GM19452 (cell line): ENCODE measurements at regions not wholly inside any gene's neighbourhood (a gene's known extent, or its start where the extent isn't known, plus 50 kb on each side); places are given as distances from the start of the nearest gene placed in this dataset.
"Not testable (repeated sequence)": the region's sequence is repeated elsewhere in the genome, so short reads cannot be mapped to it uniquely, and the experiment has no call there.

Source experiments
- ATAC-seq: cut with Tn5 transposase; IDR thresholded peaks from one replicate; pipeline ENCODE4 v1.9.1; 2021; ENCODE audit not compliant: unreplicated experiment

DNA sequence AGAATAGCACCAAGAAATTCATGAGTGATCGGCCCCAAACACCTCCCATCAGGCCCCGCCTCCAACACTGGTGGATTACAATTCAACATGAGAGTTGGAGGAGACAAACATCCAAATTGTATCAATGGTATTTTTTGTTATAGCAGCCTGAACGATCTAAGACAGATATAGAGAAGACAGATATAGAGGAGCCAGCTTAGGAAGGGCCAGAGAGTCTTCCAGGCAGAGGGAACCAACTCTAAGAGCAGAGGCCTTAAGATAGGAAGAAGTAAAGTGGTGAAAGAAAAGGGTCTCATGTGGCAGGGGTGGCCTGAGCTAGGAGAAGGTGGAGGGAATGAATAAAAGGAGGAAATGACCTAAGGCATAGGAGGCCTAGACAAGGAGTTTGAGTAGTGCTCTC is 158.8 kb upstream of the TBL1XR1 start:
- ATAC-seq, result no peak

DNA sequence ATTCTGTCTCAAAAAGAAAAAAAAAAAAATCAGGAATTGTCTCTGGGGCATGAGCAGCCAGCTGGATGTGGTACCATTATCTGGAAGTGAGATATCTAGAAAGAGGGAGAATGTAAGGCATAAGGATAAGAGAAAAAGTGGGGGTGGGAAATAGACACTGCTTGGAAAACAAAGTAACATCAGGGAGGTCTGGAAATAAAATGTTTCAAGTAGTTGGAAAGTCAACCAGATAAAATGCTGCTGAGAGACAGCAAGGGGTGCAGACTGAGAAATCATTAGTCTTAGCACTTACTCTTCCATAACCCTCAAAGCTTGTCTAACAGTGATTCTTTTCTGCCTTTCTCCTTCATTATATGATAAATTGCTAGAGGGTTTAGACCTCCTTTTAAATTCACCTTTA is 159.7 kb upstream of the TBL1XR1 start:
- no peak for ATAC-seq

DNA sequence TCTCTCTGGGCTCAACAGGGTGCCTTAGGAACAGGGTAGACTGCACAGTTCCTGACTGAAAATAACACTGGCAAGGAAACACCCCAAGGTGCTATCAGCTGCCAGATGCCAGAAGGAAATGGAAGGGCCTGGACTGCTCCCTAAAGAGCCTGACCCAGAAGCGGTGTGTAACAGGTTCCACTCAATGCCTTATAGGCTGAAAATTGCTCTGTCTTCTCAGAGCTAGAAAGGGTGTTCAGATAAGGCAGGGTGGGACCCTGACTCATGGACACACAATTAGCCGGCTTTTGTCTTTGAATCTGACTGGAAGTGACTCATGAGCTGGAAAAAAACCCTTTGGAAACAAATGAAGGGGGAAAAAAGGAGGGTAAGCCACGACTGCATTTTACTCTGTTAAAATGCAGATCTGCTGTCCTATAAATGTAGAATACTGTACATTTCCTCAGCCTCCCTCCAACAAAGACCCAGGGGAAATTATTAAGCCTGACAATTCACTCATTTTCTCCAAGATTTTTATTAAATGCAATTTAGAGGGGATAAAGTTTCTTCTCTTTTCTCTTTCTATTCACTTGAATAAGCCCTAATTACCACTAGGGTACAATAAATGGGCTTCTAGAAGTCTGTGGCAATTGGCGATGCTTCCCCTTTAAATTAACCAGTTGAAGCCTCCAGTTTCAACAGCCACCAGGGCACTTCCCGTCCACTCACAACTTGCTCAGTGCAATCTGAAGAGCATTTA is 160.2 kb upstream of the TBL1XR1 start:
- no peak for ATAC-seq

DNA sequence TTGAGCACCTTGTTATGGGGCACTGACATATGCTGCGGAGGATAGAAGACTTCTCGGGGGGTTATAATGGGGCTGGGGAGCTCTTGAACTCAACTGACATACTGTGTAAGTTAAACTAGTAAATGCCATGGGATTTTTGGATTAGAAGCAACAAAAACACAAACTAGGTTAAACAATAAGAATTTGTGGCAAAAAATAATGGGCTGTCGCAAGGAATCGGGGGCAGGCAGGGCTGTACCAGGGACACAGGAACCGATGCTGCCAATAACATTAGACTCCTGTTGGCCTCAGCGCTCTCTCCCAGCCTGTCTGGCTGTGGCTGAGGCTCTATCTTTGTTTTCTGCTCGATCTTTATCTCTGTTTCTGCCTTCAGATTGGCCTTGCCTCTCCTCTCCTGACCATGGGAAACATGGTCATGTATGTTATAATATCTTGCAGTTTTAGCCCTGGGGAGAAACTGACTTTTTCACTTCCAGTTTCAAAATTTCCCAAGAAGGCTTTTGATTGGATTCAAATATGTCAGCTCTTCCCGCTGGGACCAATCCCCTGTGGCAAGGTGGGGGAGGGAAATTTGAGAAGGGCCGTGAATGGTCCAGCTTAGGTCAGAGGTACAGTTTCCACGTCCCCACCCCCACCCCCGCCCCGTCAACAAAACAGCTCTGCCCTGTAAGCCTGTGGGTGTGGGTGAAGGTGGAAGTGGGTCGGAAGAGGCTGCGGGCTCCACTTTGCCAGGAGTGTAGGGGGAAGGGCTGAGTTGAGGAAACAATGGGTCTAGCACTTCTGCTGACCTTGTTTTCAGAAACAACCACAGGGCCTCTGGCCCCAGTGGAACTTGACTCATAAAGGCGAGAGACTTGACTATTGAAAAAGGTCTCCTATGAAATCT is 161.1 kb upstream of the TBL1XR1 start:
- peak; percentile 49 for ATAC-seq

DNA sequence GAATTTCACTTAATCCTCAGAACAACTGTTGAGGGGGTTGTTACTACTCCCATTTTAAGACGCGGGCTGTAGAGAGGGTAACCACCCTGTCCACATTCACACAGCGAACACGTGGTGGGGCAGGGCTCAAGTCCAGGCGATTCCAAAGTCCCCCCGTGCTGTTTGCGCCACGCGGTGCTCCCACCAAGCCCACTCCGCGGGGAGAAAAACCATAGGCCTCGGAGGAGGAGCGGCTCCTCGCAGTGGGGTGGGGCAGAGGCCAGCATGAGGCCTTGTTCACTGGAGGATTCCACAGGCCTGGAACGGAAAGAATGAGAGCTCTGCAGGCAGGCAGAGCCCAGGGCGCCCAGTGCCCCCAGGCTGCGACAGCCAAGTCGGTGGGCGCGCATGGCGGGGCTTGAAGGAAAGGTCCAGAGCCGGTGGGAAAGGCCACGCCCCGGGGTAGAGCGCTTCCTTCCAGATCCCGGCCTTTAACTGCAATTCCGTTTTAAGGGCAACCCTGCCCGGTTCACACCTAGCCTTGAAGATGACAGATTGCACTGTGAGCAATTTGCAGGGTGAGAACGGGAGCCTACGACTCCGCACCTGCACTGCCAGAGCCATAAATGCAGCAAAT is 161.8 kb upstream of the TBL1XR1 start:
- peak; percentile 6 for ATAC-seq

DNA sequence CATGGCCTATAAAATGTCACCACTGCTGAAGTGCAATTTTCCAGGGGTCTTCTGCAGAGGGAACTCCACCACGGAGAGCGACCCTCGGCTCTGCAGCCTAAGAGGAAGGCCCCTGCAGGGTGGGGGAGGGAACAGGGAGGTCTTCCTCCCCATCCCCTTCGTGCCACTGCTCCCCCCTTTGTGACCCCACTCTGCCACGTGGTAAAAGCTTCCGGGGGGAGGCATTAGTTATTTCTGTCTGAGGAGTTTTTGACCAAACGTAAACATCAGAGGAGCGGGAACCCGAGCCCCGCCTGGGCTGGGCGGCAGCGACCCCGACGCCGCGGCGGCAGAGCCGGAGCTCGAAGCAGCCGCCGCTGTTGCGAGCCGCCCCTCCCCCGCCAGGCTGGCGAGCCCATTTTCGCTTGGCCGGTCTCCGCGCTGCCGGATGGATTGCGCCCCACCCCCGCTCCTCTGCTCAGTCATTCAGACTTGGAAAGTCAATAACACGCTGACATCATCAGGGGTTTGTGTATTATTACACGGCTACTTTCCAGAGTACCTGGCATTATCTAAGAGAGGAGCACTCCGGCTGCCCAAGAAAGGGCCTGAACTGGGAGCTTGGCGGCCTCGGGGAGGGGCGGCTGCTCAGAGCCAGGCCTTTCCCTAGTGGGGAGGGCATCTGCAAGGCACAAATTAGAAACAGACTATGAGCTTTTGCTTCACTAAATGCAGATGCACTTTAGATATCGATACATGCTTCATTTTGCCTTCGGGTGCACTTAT is 162.5 kb upstream of the TBL1XR1 start:
- peak; percentile 69 for ATAC-seq

DNA sequence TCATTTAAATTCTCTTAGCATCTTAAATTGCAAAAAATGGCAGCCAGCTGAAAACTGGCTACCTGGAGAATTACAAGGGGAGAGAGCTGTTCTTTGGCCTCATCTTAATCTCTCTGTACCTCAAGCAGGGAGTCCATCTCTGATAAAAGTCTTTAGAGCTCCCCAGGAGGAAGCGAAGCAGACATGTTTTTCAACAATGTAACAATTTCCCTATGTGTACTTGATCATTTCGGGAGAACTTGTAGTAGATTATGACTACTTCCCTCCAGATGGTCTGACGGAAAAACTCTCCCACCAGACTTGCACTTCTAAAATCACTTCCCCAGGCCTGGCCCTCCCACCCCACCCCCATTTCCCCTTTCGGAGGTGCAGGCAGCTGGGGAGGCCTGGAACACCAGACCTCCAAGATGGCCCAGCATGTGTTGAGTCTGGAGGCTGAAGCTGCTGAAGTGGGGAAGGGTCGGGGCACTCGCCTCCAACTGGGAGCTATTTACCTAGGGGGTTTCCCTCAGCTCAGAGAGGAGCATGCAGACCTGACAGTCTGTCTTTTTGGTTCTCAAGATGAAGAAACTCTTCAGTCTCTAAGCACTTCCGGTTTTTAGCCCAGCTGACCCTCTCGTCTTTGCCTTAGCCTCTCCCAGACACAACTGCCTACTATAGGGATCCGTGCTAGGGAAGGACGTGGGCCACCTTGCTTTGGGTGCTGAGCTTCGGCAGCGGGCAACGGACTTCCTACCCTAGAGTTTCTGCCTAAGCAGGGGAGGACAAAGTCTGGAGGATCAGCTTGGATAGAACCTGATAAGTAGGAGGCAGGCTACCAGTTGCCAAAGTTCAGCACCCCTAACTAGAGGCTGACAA is 164.0 kb upstream of the TBL1XR1 start:
- no peak for ATAC-seq

DNA sequence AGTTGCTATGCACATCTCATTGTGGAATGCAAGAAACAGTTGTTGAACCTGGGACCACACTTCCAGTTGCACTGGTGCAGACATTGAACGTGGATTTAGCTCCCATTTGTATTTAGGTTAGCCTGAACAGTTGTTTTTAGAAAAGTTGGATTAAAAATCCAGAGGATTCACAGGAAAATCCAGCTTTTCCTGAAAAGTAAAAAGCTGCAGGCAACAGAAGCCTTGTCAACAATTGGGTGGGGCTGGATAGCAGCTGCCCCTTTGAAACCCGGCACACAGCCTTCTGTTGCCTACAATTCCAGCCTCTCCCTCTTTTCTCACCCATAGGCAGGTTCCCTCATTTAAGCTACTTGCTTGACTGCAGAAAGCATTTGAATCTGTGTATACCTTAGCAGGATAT is 165.3 kb upstream of the TBL1XR1 start:
- ATAC-seq, result no peak

DNA sequence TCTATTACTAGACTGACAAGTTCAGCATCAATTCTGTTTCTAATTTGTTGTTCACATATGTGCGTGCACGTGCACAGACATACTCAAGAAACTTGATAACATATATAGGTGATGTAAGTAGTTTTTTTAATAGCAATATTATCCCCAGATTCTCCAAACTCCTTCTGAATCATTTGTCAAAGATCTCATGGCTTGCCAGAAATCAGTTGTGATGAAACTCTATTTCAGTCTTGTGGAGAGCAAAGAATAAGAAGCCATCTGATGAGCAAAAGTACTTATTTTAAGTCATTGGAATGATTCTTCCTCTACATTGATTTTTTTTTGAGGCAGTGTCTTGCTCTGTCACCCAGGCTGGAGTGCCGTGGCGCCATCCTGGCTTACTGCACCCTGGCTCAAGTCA is 167.0 kb upstream of the TBL1XR1 start:
- ATAC-seq, result no peak

DNA sequence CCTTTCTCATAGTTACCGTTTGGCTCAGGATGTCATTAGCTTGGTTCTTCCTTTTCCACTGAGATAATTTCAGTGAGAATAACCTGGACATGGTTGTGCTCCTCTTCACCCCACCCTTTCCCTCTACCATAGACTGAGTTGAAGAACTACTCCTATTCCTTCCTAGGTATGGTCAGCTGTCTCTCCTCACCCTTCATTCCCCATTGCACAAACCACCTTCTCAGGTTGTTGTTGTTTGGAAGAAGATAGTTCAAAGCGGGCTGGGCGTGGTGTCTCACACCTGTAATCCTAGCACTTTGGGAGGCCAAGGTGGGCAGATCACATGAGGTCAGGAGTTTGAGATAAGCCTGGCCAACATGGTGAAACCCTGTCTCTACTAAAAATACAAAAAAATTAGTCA is 168.0 kb upstream of the TBL1XR1 start:
- ATAC-seq, result not testable (repeated sequence)

DNA sequence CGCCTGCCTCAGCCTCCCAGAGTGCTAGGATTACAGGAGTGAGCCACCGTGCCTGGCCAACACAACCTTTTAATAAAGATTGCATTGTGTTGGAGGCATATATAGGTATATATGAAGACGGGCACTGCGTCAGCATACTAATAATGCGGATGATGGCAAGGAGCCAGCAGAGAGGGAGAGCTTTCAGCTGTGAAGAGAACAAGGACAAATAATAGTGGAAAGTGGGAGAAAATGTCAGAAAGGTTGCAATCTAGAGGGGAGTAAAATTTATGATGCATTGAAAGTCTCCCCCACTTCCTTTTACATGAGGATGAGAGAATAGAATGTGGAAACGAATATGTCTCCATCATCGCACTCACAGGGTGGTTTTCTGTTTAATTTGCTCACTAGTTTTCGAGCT is 170.5 kb upstream of the TBL1XR1 start:
- no peak for ATAC-seq

DNA sequence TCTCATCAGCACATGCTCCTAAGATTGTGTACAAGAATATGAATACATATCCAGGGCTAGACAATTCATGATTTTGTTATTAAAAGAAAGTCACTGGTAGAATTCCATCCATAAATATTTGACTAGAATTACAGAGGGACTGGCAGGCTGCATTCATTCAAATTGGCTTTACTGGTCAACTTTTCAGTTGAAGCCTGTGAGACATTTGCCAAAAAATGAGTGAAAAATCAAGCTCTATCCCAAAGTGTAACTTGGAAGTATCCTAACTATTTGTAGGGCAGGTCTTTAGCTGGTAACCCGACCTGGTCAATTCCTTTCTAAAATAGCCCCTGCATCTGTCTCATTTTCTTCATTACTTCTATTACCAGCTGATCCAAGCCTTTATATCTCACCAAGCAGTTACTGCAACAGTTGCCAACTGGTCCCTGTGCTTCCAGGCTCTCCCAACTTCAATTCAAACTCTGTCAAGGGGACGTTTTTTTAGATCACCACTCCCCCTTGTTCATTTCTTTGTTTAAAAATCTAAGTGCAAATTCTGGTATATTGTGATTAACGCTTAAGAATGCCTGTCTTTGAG is 173.1 kb upstream of the TBL1XR1 start:
- ATAC-seq, result no peak

DNA sequence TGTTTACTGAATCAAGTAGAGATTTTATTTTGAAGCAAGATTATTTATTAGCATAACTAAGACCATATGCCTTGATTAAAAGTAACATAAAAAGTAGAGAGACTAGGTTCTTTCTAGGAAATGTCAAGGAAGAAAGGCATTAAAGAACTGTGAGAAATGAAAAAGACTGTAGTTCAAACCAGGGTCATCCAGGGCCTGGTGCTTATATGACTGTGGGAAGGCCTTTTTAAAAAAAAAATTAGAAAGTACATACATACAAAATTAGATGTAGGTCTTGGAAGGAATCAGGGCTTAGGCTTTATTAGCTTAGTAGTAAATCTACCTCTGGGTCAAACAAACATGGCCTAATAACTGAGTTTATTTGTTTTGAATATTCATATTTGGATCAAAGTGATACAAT is 173.9 kb upstream of the TBL1XR1 start:
- ATAC-seq, result no peak

DNA sequence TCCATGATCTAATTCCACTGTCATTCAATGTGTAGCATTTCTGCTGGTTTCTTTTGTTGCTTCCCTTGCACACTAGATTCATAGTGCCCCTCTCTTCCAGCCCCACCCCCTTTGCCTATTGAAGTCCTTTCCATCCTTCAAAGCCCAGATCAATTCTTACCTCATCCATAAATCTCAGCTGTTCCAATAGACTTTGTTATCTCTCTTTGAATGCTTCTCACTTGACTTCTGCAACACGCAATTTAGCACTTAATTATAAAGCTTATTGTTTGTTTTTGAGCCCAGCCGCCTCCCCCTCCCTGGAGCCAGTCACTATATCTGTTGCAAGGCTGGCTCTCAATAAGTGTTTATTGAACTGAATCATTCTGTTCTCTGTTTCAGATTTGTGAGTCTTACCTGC is 174.6 kb upstream of the TBL1XR1 start:
- ATAC-seq, result no peak

DNA sequence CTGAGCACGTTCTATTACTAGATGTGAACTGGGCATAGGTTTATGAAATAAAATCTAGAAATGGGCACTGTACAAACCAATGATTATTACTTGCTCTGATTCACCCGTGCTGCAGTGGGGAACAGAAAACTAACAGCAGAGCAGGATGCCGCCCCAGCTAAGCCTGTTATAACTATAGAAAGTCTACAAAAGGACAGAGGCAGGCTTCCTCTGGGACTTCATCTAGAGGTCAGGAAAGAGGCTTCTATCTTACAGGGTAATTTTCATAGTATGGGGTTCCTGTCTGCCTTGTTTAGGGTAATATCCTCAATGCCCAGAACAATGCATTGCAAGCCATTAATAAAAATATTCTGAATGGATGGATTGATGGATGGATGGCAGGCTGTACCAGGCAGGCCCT is 177.0 kb upstream of the TBL1XR1 start:
- no peak for ATAC-seq

DNA sequence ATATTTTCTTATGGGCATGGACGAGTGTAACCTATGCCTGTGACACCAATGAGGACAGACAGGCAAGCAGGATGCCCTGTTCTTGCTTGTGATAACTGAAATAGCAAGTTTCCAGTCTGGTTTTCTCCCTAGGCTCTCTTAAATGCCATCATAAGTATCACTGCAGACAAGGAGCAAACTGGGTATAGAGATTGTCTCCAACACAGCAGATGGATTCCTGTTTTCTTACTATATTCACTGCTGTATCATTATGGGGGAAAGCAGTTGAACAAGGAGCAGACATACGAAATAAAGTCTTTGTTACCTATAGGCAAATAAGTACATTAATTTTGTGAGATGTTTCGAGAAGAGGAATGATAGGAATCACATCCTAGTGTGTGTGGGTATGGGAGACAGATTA is 178.0 kb upstream of the TBL1XR1 start:
- ATAC-seq, result no peak

DNA sequence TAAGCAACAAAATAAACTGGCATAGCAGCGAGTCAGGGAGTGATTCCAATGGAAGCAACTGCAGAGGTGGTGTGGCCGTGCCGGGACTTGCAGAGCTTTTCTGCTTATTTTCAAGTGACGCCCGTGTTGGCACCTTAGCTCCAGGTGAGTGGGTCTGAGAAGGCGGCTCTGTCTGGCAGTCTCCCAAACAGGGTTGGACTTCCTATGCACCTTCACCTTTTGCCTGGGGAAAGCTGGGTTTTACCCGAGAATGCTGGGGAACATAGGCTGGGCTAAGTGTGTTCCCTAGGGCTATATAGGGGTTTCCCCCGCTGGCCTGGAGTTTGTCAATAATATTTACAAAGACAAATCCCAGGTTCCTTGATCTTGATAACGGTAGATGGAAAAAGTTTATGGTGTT is 179.9 kb upstream of the TBL1XR1 start:
- no peak for ATAC-seq

DNA sequence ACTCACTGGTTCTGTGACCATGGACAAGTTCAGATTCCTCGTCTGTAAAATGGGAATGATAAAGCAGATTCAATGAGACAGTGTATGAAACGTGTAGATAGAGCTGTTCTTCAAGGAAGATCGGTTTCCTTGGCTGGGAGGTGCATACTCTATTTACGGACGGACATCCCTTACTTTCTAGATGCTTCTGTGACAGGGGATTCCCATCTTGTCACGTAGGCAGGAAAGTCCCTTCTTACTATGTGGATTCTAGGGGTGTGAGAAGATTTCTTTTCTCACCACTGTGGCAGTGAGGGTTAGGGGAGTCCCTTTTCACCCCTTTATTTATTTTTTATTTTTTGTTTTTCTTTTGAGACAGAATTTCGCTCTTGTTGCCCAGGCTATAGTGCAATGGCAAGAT is 180.9 kb upstream of the TBL1XR1 start:
- peak; percentile 77 for ATAC-seq

DNA sequence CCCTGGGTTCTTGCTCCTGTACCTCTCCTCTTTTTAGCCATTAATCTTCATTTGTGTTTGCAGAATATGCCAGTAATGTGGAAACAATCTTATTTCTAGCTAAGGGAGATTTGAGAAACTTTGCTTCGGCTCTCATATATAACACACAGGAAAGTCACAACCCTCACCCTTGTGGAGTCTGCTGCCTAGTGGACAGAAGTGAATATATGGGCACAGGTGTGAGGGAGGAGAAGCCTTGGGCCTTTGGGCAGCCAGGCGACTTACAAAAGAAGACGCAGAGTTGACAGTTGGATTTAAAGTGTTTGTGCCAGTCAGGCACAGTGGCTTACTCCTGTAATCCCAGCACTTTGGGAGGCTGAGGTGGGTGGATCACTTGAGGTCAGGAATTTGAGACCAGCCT is 181.8 kb upstream of the TBL1XR1 start:
- ATAC-seq, result no peak

DNA sequence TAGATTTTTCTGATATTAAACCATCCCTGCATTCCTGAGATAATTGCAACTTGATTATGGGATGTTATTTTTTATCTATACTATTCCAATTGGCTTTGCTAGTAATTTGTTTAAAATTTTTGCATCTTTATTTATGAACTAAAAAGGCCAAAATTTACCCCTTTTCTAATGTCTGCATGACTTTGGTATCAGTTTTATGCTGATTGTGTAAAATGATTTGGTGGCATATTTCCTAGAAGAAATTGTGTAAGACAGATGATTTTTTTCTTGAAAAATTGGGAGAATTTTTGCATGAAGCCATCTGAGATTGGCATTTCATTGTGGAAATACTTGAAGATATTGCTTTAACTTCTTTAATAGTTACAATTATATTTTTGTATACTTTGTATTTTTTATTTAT is 183.8 kb upstream of the TBL1XR1 start:
- ATAC-seq, result no peak
